ENCODE measurements at regions not wholly inside any gene's neighbourhood (a gene's known extent, or its start where the extent isn't known, plus 50 kb on each side); places are given as distances from the start of the nearest gene placed in this dataset.

DNA sequence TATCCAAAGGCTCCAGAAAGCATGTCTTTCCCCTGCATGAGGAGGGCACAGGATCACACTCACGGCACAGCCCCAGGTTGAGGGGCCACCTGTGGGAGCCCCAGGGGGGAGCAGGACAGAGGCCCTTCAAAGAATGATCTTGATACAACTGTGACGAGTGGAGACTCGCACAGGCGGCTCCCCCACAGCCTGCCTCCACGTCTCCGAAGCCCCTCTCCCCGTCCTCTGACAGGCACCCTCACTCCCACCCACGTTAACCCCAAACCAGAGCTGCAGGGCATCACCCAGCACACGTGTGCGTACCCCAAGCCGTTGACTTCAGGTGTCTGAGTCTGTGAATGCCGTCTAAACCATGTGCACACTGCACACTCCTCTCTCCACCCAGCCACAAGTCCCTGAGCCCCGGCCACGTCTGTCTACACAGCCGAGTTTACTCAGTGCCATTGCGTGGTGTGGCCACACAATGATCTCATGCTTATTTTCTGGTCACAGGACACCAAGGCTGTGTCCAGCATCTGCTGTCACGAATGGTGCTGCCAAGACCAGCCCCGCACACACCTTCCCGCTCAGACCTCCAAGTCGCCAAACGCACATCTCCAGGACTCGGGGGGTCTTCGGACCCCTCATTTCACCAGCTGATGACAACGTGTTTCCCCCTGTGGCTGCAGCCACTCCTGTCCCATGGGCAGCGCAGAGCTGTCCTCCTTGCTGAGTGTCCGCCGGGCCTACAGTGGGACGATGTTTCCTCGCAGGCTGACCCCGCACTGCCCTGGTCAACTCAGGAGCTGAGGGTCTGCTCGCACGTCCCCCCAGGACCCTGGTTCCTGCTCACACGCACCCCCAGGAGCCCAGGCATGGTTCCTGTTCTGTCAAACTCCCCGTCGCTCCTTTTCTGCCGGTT is 251.2 kb downstream of the BRD1 start:
- Mint-ChIP-seq H3K36me3 (ENCODE audit: low read depth) (no peaks in the 10 kb centered on the region), H3K27me3 (ENCODE audit: low read depth) (peaks cover 12% of the 10 kb centered on the region), H3K9me3 (peaks cover 9% of the 10 kb centered on the region)

DNA sequence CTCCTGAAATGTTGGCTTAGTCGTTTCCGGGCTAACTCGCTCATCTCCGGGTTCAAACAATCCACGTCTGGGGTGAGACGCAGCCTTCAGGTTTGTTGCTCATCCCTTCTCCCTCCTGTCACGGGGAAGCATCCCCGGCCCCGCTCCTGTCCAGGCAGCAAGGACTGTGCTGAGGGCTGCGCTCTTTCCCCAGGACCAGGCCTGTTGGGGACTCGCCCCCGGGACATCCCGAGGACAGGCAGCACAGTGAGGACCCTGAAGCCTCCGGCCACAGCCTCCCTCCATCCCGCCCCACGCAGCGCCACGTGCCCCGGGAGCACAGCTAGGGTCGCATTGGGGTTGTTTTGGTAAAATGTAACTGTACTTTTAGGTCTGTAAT is 252.0 kb downstream of the BRD1 start:
- H3K36me3 Mint-ChIP-seq (ENCODE audit: low read depth), result no peaks in the 10 kb centered on the region
- H3K4me3 Mint-ChIP-seq, result no peak overlapping the region
- no peak overlapping the region for H3K27ac Mint-ChIP-seq
- H3K9me3 Mint-ChIP-seq, result peaks cover 9% of the 10 kb centered on the region
- H3K4me1 Mint-ChIP-seq, result no peaks in the 10 kb centered on the region
- TF ChIP-seq, protein P1, sequence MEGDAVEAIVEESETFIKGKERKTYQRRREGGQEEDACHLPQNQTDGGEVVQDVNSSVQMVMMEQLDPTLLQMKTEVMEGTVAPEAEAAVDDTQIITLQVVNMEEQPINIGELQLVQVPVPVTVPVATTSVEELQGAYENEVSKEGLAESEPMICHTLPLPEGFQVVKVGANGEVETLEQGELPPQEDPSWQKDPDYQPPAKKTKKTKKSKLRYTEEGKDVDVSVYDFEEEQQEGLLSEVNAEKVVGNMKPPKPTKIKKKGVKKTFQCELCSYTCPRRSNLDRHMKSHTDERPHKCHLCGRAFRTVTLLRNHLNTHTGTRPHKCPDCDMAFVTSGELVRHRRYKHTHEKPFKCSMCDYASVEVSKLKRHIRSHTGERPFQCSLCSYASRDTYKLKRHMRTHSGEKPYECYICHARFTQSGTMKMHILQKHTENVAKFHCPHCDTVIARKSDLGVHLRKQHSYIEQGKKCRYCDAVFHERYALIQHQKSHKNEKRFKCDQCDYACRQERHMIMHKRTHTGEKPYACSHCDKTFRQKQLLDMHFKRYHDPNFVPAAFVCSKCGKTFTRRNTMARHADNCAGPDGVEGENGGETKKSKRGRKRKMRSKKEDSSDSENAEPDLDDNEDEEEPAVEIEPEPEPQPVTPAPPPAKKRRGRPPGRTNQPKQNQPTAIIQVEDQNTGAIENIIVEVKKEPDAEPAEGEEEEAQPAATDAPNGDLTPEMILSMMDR (IDR thresholded peaks at IDR 0.05; ENCODE audit: unreplicated experiment in 3 of 3), result no peak
- peaks cover 12% of the 10 kb centered on the region for H3K27me3 Mint-ChIP-seq (ENCODE audit: low read depth)

More for the DNA sequence above, 251.2 kb downstream of the BRD1 start:
- no peaks in the 10 kb centered on the region for H3K4me1 Mint-ChIP-seq
- no peak overlapping the region for H3K27ac Mint-ChIP-seq
- H3K4me3 Mint-ChIP-seq, result no peak overlapping the region
- TF ChIP-seq, protein P1 (IDR thresholded peaks at IDR 0.05; ENCODE audit: unreplicated experiment in 3 of 3), result no peak

DNA sequence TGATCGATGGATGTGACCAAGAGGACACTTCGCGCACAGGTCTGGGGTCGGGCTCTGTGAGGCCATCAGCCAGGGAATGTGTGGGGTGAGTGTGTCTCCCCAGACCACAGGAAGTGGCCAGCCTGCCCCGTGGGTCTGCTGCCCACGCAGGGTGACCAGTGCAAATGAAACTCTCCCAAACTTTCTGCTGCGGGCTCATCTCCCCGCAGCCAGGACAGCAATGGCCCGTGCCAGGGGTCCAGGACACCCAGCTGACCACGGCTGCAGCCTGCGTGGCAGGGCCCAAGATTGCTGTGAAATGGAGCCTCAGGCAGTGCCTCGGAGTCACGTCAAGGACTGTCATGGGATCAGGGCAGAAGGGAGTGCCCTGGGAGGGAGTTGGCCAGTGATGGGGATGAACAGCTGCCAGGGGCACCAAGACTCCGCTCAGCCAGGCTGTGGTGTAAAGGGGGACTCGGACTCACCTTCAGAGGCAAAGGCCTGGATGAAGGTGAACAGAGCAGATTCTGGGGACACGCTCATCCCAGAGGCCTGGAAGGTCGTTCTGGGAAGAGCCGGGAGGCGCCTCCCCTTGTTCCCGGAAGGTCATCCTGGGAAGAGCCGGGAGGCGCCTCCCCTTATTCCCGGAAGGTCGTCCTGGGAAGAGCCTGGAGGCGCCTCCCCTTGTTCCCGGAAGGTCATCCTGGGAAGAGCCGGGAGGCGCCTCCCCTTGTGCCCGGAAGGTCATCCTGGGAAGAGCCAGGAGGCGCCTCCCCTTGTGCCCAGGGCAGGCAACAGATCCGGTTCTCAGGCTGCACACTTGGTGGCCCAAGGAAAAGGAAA is 252.6 kb downstream of the BRD1 start:
- Mint-ChIP-seq H3K27ac (no peak overlapping the region), H3K9me3 (peaks cover 9% of the 10 kb centered on the region), H3K4me1 (no peaks in the 10 kb centered on the region), H3K4me3 (no peak overlapping the region), H3K36me3 (ENCODE audit: low read depth) (no peaks in the 10 kb centered on the region), H3K27me3 (ENCODE audit: low read depth) (peaks cover 12% of the 10 kb centered on the region)
- TF ChIP-seq, protein P1 (IDR thresholded peaks at IDR 0.05; ENCODE audit: unreplicated experiment in 3 of 3), result no peak

DNA sequence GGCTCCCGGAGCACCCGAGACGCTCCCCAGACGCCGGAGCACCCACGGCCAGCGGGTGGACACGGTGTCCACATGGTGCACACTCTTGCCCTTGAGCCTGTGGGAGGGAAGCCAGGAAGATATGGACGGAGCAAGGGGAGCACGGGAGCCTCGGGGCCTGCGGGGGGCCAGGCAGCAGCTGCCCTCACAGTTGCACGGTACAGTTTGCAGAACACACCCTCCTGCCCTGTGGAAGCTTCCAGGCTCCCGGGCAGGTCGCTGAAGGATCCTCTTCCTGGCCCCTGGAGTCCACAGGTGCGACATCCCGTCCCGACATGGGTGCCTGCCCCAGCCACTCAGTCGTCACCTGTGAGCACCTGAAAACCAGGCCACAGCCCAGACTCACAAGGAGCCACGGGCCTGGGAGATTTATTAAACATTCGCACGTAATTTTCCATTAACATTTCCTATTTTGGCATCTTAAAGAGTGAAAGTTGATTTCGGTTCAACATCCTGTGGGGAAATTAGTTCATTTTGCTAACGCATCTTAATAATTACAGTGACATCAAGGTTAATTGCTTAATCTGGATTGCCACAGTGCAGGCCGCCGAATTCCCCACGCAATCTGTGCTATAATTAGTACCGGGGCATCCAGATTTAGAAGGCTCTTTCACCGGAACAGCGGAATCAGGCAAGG is 253.3 kb downstream of the BRD1 start:
- no peak overlapping the region for H3K4me3 Mint-ChIP-seq
- TF ChIP-seq, protein P1 (IDR thresholded peaks at IDR 0.05; ENCODE audit: unreplicated experiment in 3 of 3), result no peak
- peaks cover 12% of the 10 kb centered on the region for H3K27me3 Mint-ChIP-seq (ENCODE audit: low read depth)
- H3K9me3 Mint-ChIP-seq, result peaks cover 9% of the 10 kb centered on the region
- no peaks in the 10 kb centered on the region for H3K4me1 Mint-ChIP-seq
- no peak overlapping the region for H3K27ac Mint-ChIP-seq
- no peaks in the 10 kb centered on the region for H3K36me3 Mint-ChIP-seq (ENCODE audit: low read depth)

DNA sequence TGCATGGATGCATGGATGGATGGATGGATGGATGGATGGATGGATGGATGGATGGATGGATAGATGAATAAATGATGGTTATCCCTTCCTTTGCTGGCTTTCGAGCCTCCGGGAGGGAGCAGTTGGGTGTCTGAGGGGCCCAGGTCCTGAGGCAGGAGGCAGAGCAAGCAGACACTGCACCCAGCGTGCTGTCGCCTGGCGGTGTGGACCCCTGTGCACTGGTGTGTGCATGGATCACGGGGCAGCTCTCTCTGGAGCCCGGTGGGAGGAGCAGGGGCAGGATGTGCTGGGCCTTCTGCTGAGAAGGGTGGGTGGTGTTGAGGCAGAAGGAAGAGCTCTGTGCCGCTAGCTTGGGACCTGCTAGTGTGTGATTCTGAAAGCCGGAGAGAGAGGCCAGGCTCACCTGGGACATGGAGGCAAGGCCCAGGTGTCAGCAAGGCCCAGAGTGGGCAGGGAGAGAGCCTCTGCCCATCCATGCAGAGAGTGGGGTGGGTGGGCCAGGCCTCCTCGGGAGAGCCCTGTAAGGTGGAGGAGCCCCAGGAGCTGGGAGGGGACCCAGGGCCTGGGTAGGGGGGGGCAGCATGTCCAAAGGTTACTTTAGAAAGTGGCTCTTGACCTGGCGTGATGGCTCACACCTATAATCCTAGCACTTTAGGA is 254.4 kb downstream of the BRD1 start:
- no peaks in the 10 kb centered on the region for H3K9me3 Mint-ChIP-seq
- peaks cover 12% of the 10 kb centered on the region for H3K27me3 Mint-ChIP-seq (ENCODE audit: low read depth)
- TF ChIP-seq, protein P1 (IDR thresholded peaks at IDR 0.05; ENCODE audit: unreplicated experiment in 3 of 3), result no peak
- no peaks in the 10 kb centered on the region for H3K4me1 Mint-ChIP-seq
- H3K36me3 Mint-ChIP-seq (ENCODE audit: low read depth), result no peaks in the 10 kb centered on the region
- H3K27ac Mint-ChIP-seq, result no peak overlapping the region
- no peak overlapping the region for H3K4me3 Mint-ChIP-seq

Data from nephron (organoid).